Neural progenitor cell (in vitro differentiated cells): ENCODE measurements at regions not wholly inside any gene's neighbourhood (a gene's known extent, or its start where the extent isn't known, plus 50 kb on each side); places are given as distances from the start of the nearest gene placed in this dataset.

ENCODE experiments used
- DNase-seq: peaks from one replicate; pipeline ENCODE4 v3.0.0-alpha.2; 2016; ENCODE audit warnings: low spot score
- H2AFZ ChIP-seq: fragments of 200-600 bp; sonication (generic); replicated peaks from 2 replicates; pipeline ENCODE4 v1.6.1; 2016; ENCODE audit warnings: antibody characterized with exemption
- H3F3A ChIP-seq: fragments of 200-600 bp; sonication (generic); 2 replicates; pipeline ENCODE4 v1.6.1; 2016; ENCODE audit warnings: antibody characterized with exemption, low read depth
- H3K27ac ChIP-seq: fragments of 200-600 bp; sonication (generic); 2 replicates; pipeline ENCODE4 v1.5.1; 2016; ENCODE audit warnings: mild to moderate bottlenecking
- H3K27me3 ChIP-seq: fragments of 200-600 bp; sonication (generic); 2 replicates; pipeline ENCODE4 v1.6.1; 2016; ENCODE audit warnings: mild to moderate bottlenecking, moderate library complexity
- H3K36me3 ChIP-seq: fragments of 200-600 bp; sonication (generic); 2 replicates; pipeline ENCODE4 v1.5.1; 2016
- H3K4me1 ChIP-seq: fragments of 200-600 bp; sonication (generic); 2 replicates; pipeline ENCODE4 v1.6.1; 2016; ENCODE audit warnings: mixed run types
- H3K4me2 ChIP-seq: fragments of 200-600 bp; sonication (generic); 2 replicates; pipeline ENCODE4 v1.6.1; 2016
- H3K4me3 ChIP-seq: fragments of 200-600 bp; sonication (generic); 2 replicates; pipeline ENCODE4 v1.5.1; 2016
- H3K79me2 ChIP-seq: fragments of 200-600 bp; sonication (generic); 2 replicates; pipeline ENCODE4 v1.6.1; 2016; ENCODE audit warnings: low read depth
- H3K9ac ChIP-seq: fragments of 200-600 bp; sonication (generic); 2 replicates; pipeline ENCODE4 v1.6.1; 2016
- H3K9me3 ChIP-seq: fragments of 200-600 bp; sonication (generic); 2 replicates; pipeline ENCODE4 v1.5.1; 2016; ENCODE audit warnings: low read depth
- H4K20me1 ChIP-seq: fragments of 200-600 bp; sonication (generic); 2 replicates; pipeline ENCODE4 v1.6.1; 2016; ENCODE audit warnings: low read depth
- H3K27ac Mint-ChIP-seq: 3 replicates; pipeline ENCODE4 v1.8.0; 2021; ENCODE audit warnings: mixed read lengths
- H3K27me3 Mint-ChIP-seq: 2 replicates; pipeline ENCODE4 v1.8.0; 2022; ENCODE audit warnings: low read depth, mild to moderate bottlenecking, inconsistent platforms, moderate library complexity, mixed read lengths; ENCODE audit not compliant: insufficient read depth
- H3K36me3 Mint-ChIP-seq: 3 replicates; pipeline ENCODE4 v1.8.0; 2021; ENCODE audit warnings: mixed read lengths
- H3K4me1 Mint-ChIP-seq: 3 replicates; pipeline ENCODE4 v1.8.0; 2021; ENCODE audit warnings: mixed read lengths
- H3K4me3 Mint-ChIP-seq: 3 replicates; pipeline ENCODE4 v1.8.0; 2021; ENCODE audit warnings: mild to moderate bottlenecking, moderate library complexity, mixed read lengths
- H3K9me3 Mint-ChIP-seq: 3 replicates; pipeline ENCODE4 v1.8.0; 2020; ENCODE audit warnings: mixed read lengths
- CTCF ChIP-seq: fragments of 200-600 bp; sonication (generic); IDR thresholded peaks from 2 replicates; pipeline ENCODE4 v1.5.1; 2017; ENCODE audit warnings: antibody characterized with exemption, mild to moderate bottlenecking
- EZH2 ChIP-seq: fragments of 200-600 bp; sonication (generic); IDR thresholded peaks from 2 replicates; pipeline ENCODE4 v1.6.1; 2017; ENCODE audit warnings: antibody characterized with exemption, mild to moderate bottlenecking, moderate library complexity
- EZH2phosphoT487 ChIP-seq: fragments of 200-600 bp; sonication (generic); IDR thresholded peaks from 2 replicates; pipeline ENCODE4 v1.6.1; 2017; ENCODE audit warnings: antibody characterized with exemption

DNA sequence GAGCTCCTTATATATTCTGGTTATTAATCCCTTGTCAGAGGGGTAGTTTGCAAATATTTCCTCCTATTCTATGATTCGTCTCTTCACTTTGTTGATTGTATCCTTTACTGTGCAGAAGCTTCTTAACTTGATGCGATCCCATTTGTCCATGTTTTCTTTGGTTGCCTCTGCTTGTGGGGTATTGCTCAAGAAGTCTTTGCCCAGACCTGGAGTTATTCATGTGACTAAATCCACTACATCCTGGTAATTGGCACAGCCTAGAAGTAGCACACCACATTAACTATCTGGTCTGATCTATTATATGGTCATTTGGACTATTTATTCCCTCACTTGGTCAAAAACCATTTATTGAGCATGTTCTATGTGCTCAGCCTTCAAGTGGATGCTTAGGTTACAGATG, 164.8 kb upstream of the ATP11B start:
- no peak for DNase-seq
- peaks cover 4% of the 10 kb centered on the region for H3K9me3 ChIP-seq
- no peaks in the 10 kb centered on the region for H4K20me1 ChIP-seq
- Mint-ChIP-seq H3K36me3 (no peaks in the 10 kb centered on the region), H3K4me1 (peaks cover 15% of the 10 kb centered on the region), H3K4me3 (no peak overlapping the region), H3K27me3 (peaks cover 2% of the 10 kb centered on the region), H3K27ac (no peak overlapping the region), H3K9me3 (peaks cover 4% of the 10 kb centered on the region)
- no peak overlapping the region for H3K4me2 ChIP-seq
- no peaks in the 10 kb centered on the region for H3K4me1 ChIP-seq
- no peaks in the 10 kb centered on the region for H3F3A ChIP-seq
- H2AFZ ChIP-seq: no peak overlapping the region
- no peak overlapping the region for H3K9ac ChIP-seq
- no peak overlapping the region for H3K4me3 ChIP-seq
- H3K27me3 ChIP-seq: no peaks in the 10 kb centered on the region
- TF ChIP-seq EZH2 (no peak), CTCF (no peak), EZH2phosphoT487 (no peak)
- no peak overlapping the region for H3K27ac ChIP-seq
- H3K36me3 ChIP-seq: no peaks in the 10 kb centered on the region
- no peaks in the 10 kb centered on the region for H3K79me2 ChIP-seq

DNA sequence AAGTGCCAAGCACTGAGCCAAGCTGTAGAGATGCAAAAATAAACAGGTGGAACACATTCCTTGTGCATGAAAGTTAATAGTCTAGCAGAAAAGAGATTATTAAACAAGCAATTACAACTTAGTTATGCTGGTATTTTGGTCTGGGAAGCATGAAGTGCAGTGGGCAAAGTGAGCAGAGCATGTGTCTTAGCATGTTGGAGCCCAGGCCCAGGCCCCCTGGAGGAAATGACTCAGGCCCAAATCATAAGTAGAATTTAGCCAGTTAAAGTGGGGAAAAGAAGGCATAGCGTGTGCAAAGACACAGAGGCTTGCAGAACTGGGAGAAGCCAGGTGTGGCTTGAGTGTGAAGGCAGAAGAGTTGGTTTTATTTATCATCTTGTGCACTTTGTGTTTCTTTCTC, 163.8 kb upstream of the ATP11B start:
- Histone ChIP-seq H3K4me3 (no peak overlapping the region), H3K27ac (no peak overlapping the region), H3K36me3 (no peaks in the 10 kb centered on the region), H2AFZ (no peak overlapping the region), H3F3A (no peaks in the 10 kb centered on the region), H3K4me1 (no peaks in the 10 kb centered on the region), H4K20me1 (no peaks in the 10 kb centered on the region), H3K79me2 (no peaks in the 10 kb centered on the region), H3K4me2 (no peak overlapping the region), H3K9me3 (peaks cover 4% of the 10 kb centered on the region), H3K9ac (no peak overlapping the region), H3K27me3 (no peaks in the 10 kb centered on the region)
- H3K4me3 Mint-ChIP-seq: no peak overlapping the region
- TF ChIP-seq EZH2: no peak
- no peak for TF ChIP-seq EZH2phosphoT487
- no peak for TF ChIP-seq CTCF
- no peak overlapping the region for H3K27ac Mint-ChIP-seq
- H3K36me3 Mint-ChIP-seq: no peaks in the 10 kb centered on the region
- H3K27me3 Mint-ChIP-seq: peaks cover 2% of the 10 kb centered on the region
- H3K4me1 Mint-ChIP-seq: peaks cover 18% of the 10 kb centered on the region
- no peak for DNase-seq
- H3K9me3 Mint-ChIP-seq: peaks cover 4% of the 10 kb centered on the region

DNA sequence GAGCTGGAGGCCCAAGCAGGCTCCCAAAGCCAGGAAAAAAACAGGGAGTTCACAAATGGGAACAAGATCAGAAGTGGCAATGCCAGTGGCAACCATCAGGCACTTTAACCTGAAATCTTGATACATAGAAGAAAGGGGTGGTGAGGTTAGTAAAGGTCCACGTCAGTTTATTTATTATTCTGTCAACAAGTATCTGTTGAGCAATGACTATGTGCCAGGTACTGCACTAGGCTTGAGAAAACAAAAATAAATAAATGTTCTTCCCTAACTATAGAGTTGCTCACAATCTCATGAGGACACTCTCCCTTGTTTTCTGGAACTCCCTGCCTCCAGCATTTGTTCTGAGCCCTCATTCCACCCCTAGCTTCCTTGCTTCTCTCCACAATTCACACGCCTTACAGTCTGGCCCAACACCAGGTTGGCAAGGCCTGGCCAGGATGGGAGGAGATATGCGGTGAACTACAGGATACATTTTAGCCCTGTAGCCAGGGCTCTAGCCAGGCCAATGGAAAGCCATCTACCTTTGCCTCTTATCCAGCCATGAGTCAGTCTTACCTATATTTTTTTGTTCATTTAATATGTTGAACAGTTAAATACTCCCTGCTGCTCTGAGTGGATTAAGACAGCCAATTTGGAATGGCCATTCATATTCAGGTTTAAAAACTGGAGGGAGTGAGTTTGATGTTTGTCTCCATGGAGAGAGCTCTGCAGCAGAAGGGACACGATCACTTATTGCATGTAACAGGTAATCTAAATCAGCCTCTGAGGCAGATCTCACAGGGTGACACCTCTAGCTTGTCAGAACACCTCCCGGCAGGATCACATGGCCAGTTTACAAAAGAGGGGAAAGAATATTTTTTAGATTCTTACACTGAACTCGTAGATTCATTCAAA, 161.9 kb upstream of the ATP11B start:
- Histone ChIP-seq H3K9ac (no peak overlapping the region), H3K4me3 (no peak overlapping the region), H3K79me2 (no peaks in the 10 kb centered on the region), H2AFZ (peak overlapping the region; percentile 14), H3K4me1 (no peaks in the 10 kb centered on the region), H4K20me1 (no peaks in the 10 kb centered on the region), H3K9me3 (no peaks in the 10 kb centered on the region), H3K27me3 (no peaks in the 10 kb centered on the region), H3K36me3 (no peaks in the 10 kb centered on the region), H3K4me2 (no peak overlapping the region), H3K27ac (no peak overlapping the region), H3F3A (no peaks in the 10 kb centered on the region)
- Mint-ChIP-seq H3K27me3 (peaks cover 2% of the 10 kb centered on the region), H3K9me3 (no peaks in the 10 kb centered on the region), H3K36me3 (no peaks in the 10 kb centered on the region), H3K4me1 (peaks cover 18% of the 10 kb centered on the region), H3K27ac (no peak overlapping the region), H3K4me3 (peak overlapping the region; percentile 41)
- no peak for TF ChIP-seq EZH2
- no peak for TF ChIP-seq CTCF
- no peak for TF ChIP-seq EZH2phosphoT487
- no peak for DNase-seq
